ENCODE measurements at regions not wholly inside any gene's neighbourhood (a gene's known extent, or its start where the extent isn't known, plus 50 kb on each side); places are given as distances from the start of the nearest gene placed in this dataset.

DNA sequence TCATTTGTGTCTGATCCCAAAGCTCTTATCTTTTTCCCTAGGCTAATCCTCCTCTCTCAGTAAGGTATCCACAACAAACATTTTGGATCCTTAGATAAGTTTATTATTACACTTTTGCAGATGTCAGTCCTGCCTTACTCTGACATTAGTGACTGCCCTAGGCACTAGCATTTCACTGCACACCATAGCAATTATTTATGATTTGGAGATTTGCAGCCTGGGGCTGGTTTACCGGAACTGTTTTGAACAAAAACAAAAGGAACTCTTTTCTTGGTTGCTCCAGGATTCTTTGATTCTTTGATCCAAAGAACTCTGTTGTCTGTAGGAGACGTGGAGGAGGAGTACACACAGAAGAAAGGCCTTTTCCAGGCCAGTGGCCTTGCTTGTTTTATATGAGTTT, 80.4 kb downstream of the EDNRB start:
- Histone ChIP-seq H3K4me1 (ENCODE audit: control insufficient read depth, insufficient read depth, low read length) (peaks cover 16% of the 10 kb centered on the region), H3K27me3 (replicated peaks; ENCODE audit: control insufficient read depth, insufficient read depth, low read length) (no peaks in the 10 kb centered on the region)

DNA sequence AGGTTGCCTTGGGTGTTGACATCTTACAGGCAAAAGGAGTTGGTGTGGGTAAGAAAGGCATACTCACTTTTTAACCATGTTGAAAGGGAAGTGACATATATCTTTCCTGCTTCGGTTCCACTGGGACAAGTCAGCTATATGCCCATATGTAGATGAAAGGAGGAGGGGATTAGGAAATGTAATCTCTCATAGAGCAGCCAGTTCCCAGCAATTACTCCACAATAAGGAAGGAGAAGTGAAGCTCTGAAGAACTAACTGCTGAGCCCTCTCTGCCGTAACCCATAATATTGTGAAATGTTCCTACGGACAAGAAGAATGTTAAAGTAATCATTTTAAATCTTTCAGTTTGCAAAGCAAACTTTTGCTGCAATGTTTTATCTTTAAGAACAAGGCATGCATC, 82.2 kb downstream of the EDNRB start:
- Histone ChIP-seq H3K9me3 (ENCODE audit: control insufficient read depth, low read length) (no peaks in the 10 kb centered on the region), H3K36me3 (ENCODE audit: control insufficient read depth, insufficient read depth, low read length, severe bottlenecking) (no peaks in the 10 kb centered on the region), H3K4me1 (ENCODE audit: control insufficient read depth, insufficient read depth, low read length) (peaks cover 30% of the 10 kb centered on the region), H3K27me3 (replicated peaks; ENCODE audit: control insufficient read depth, insufficient read depth, low read length) (no peaks in the 10 kb centered on the region), H3K4me3 (ENCODE audit: low read length) (peak overlapping the region; percentile 30), H3K9ac (ENCODE audit: low read length) (no peak overlapping the region)
- DNase-seq (ENCODE audit: low read depth), result peak; percentile 65

More for the DNA sequence above, 80.4 kb downstream of the EDNRB start:
- H3K36me3 ChIP-seq (ENCODE audit: control insufficient read depth, insufficient read depth, low read length, severe bottlenecking), result no peaks in the 10 kb centered on the region
- H3K4me3 ChIP-seq (ENCODE audit: low read length), result no peak overlapping the region
- no peak overlapping the region for H3K9ac ChIP-seq (ENCODE audit: low read length)
- DNase-seq (ENCODE audit: low read depth), result no peak
- H3K9me3 ChIP-seq (ENCODE audit: control insufficient read depth, low read length), result no peaks in the 10 kb centered on the region

DNA sequence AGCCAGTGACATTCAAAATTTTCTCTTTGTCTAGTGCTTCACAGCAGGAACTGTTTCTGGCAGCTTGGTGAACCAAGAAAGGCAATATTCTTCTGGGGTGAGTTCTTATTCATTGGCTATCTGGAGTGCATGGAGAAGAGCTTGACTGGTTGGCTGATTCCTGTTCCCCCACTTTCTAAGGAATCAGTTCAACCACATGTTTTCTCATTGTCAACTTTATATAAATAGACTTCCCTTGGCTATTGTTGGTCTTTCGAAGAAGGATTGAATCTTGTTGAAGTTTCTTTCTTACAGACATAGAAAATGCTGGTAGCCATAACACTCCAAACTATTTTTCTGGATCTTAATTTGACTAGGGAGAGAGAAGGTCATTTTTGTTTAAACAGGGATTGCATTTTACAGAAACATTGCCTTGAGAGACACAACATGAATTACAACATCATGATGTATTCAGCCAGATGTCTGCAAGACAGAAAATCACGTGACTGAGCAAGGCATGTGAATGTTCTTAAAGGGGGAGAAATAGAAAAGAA, 85.2 kb downstream of the EDNRB start:
- no peaks in the 10 kb centered on the region for H3K36me3 ChIP-seq (ENCODE audit: control insufficient read depth, insufficient read depth, low read length, severe bottlenecking)
- H3K9ac ChIP-seq (ENCODE audit: low read length), result peak overlapping the region; percentile 69
- H3K4me1 ChIP-seq (ENCODE audit: control insufficient read depth, insufficient read depth, low read length), result peaks cover 39% of the 10 kb centered on the region
- H3K27me3 ChIP-seq (replicated peaks; ENCODE audit: control insufficient read depth, insufficient read depth, low read length), result no peaks in the 10 kb centered on the region
- no peaks in the 10 kb centered on the region for H3K9me3 ChIP-seq (ENCODE audit: control insufficient read depth, low read length)
- peak overlapping the region; percentile 66 for H3K4me3 ChIP-seq (ENCODE audit: low read length)
- peak; percentile 80 for DNase-seq (ENCODE audit: low read depth)

DNA sequence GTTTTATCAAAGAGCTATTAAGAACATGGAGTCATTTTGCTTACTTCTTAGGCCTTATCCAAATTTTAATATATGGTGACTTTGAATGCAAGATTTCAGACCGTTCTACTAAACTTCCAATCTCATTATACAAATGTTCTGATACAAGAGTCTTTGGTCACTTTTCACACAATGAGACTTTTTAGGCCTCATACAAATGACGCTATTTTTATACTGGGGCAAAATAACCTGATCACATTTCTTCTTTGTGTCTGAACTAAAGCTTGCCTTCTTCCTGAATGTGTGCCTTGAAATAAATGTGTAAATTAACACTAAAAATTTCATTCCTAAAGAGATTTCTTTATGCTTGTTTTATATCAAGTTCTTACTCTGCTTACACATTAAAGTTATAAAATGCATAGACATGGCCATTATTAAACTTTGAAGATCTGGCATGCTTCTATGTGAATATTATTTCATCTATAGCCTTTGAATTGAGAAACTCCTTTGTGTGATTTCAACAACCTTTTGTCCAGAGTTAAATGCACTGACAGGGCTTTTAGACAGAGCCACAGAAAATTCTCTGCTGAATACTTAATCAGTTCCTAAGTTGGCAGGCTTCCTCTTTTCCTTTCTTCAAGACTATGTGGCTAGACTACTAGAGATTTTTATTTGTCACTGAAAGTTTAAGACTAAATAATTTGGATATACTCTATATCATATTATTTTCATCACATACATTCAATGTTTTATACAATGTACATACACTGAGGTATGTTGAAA, 86.1 kb downstream of the EDNRB start:
- peak; percentile 55 for DNase-seq (ENCODE audit: low read depth)
- Histone ChIP-seq H3K4me1 (ENCODE audit: control insufficient read depth, insufficient read depth, low read length) (peaks cover 45% of the 10 kb centered on the region), H3K9ac (ENCODE audit: low read length) (no peak overlapping the region), H3K27me3 (replicated peaks; ENCODE audit: control insufficient read depth, insufficient read depth, low read length) (no peaks in the 10 kb centered on the region), H3K4me3 (ENCODE audit: low read length) (peak overlapping the region; percentile 66), H3K36me3 (ENCODE audit: control insufficient read depth, insufficient read depth, low read length, severe bottlenecking) (no peaks in the 10 kb centered on the region), H3K9me3 (ENCODE audit: control insufficient read depth, low read length) (no peaks in the 10 kb centered on the region)

DNA sequence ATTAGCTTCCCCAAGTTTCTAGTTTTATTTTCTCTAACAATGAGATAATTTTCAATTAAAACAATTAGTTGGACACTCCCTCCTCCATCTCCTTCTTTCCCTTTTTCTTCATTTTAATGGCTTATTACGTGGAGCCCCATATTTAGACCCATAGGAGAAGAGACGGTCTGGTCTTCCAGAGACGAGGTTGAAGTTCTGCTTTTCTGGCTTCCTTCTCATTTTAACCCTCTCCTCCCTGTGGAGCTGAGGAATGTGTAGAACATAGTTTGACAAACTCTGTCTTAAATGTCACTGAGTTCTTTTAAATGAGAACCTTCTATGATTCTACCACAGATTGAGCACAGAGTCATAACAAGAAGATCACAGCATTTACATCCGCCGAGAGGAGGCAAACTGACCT, 86.8 kb downstream of the EDNRB start:
- no peak for DNase-seq (ENCODE audit: low read depth)
- H3K9ac ChIP-seq (ENCODE audit: low read length), result no peak overlapping the region
- H3K9me3 ChIP-seq (ENCODE audit: control insufficient read depth, low read length), result no peaks in the 10 kb centered on the region
- peaks cover 44% of the 10 kb centered on the region for H3K4me1 ChIP-seq (ENCODE audit: control insufficient read depth, insufficient read depth, low read length)
- no peak overlapping the region for H3K4me3 ChIP-seq (ENCODE audit: low read length)
- no peaks in the 10 kb centered on the region for H3K27me3 ChIP-seq (replicated peaks; ENCODE audit: control insufficient read depth, insufficient read depth, low read length)
- no peaks in the 10 kb centered on the region for H3K36me3 ChIP-seq (ENCODE audit: control insufficient read depth, insufficient read depth, low read length, severe bottlenecking)

DNA sequence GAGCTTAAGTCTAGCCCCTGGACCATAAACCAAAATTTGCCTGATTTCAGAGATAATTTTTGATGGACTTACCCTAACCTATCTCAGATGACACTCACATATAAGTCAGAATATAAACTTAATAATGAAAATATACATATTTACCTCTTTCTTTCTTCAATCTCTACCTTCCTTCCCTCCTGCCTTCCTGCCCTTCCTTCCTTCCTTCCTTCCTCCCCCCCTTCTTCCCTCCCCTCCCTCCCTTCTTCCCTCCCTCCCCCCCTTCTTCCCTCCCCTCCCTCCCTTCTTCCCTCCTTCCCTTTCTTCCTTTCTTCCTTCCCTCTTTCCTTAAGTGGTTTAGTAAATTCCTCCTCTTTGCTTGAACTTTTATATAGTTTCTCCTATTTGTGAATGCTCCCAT, 88.7 kb downstream of the EDNRB start:
- Histone ChIP-seq H3K27me3 (replicated peaks; ENCODE audit: control insufficient read depth, insufficient read depth, low read length) (no peaks in the 10 kb centered on the region), H3K36me3 (ENCODE audit: control insufficient read depth, insufficient read depth, low read length, severe bottlenecking) (no peaks in the 10 kb centered on the region), H3K9ac (ENCODE audit: low read length) (no peak overlapping the region), H3K9me3 (ENCODE audit: control insufficient read depth, low read length) (no peaks in the 10 kb centered on the region), H3K4me1 (ENCODE audit: control insufficient read depth, insufficient read depth, low read length) (peaks cover 42% of the 10 kb centered on the region), H3K4me3 (ENCODE audit: low read length) (no peak overlapping the region)
- no peak for DNase-seq (ENCODE audit: low read depth)

DNA sequence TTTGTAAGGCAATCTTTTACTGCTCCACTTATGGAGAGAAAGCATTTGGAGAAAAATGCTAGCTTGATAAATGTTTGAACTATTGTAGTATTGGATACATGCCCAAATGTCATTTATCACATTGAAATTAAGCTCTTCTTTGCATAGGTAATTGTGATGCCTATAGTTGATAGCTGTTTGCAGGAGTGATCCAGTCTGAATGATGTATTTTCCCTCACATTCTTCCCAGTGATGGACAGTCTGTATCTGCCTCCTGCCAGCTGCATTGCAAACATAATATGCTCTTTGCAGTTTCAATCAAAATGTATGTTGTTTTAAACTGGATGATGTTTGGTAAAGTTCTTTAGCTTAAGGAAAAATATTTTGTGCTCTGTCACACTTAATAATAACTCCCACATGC, 89.8 kb downstream of the EDNRB start:
- no peaks in the 10 kb centered on the region for H3K9me3 ChIP-seq (ENCODE audit: control insufficient read depth, low read length)
- H3K27me3 ChIP-seq (replicated peaks; ENCODE audit: control insufficient read depth, insufficient read depth, low read length), result no peaks in the 10 kb centered on the region

DNA sequence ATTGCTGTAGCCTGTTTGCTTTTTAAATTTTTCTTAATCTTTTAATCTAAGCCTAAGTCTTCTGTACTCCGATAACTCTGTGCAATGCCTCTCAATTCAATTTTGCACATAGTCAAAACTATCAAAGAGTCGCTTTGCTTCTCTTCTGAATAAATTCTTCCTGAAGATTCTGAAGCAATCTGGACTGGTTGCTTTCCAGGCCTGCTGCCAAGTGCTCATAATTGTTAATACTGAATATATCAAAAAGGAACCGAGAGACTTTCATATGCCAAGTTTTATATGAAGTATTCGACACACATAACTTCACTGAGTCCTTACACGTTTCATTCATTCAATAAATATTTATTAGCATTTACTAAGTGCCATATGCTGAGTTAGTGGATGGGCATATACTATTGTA, 91.3 kb downstream of the EDNRB start:
- Histone ChIP-seq H3K4me3 (ENCODE audit: low read length) (no peak overlapping the region), H3K4me1 (ENCODE audit: control insufficient read depth, insufficient read depth, low read length) (peaks cover 22% of the 10 kb centered on the region), H3K9ac (ENCODE audit: low read length) (no peak overlapping the region), H3K36me3 (ENCODE audit: control insufficient read depth, insufficient read depth, low read length, severe bottlenecking) (no peaks in the 10 kb centered on the region), H3K9me3 (ENCODE audit: control insufficient read depth, low read length) (no peaks in the 10 kb centered on the region), H3K27me3 (replicated peaks; ENCODE audit: control insufficient read depth, insufficient read depth, low read length) (no peaks in the 10 kb centered on the region)
- no peak for DNase-seq (ENCODE audit: low read depth)

More for the DNA sequence above, 89.8 kb downstream of the EDNRB start:
- no peak for DNase-seq (ENCODE audit: low read depth)
- Histone ChIP-seq H3K4me3 (ENCODE audit: low read length) (no peak overlapping the region), H3K36me3 (ENCODE audit: control insufficient read depth, insufficient read depth, low read length, severe bottlenecking) (no peaks in the 10 kb centered on the region), H3K4me1 (ENCODE audit: control insufficient read depth, insufficient read depth, low read length) (peaks cover 35% of the 10 kb centered on the region), H3K9ac (ENCODE audit: low read length) (no peak overlapping the region)

DNA sequence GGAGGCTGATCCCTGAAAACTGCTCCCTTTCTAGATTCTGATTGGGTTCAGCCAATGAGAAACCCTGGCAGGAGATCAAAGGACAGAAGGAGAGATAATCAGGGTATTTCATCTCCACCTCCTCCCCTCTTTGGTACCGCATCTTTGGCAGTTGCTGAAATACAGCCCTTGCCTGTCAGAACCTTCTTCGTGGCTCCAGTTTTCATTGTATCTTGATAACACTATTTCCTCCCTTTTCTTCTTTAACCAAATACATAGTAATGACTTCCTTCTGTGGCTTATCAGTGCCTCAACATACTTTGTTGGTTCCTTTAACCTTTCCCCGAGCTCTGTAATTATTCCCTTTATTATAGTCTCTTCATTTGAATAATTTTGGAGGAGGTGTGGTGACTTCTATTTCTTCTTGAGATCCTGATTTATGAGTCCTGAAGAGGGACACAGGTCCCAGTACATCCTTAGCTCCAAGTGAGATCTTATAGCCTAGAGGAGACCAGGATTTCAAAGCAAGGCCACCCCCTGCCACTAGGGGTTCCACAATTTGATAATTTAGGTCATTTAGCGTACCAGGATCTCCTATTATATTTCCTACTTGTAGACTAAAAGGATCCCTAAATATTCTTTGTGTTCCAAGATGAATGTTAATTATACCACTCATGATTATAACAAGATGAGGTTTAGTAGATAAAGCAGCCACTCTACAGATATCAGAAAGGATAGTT, 98.0 kb downstream of the EDNRB start:
- Histone ChIP-seq H3K36me3 (ENCODE audit: control insufficient read depth, insufficient read depth, low read length, severe bottlenecking) (no peaks in the 10 kb centered on the region), H3K4me3 (ENCODE audit: low read length) (no peak overlapping the region), H3K4me1 (ENCODE audit: control insufficient read depth, insufficient read depth, low read length) (peaks cover 11% of the 10 kb centered on the region), H3K27me3 (replicated peaks; ENCODE audit: control insufficient read depth, insufficient read depth, low read length) (no peaks in the 10 kb centered on the region), H3K9me3 (ENCODE audit: control insufficient read depth, low read length) (no peaks in the 10 kb centered on the region), H3K9ac (ENCODE audit: low read length) (no peak overlapping the region)
- DNase-seq (ENCODE audit: low read depth), result no peak

DNA sequence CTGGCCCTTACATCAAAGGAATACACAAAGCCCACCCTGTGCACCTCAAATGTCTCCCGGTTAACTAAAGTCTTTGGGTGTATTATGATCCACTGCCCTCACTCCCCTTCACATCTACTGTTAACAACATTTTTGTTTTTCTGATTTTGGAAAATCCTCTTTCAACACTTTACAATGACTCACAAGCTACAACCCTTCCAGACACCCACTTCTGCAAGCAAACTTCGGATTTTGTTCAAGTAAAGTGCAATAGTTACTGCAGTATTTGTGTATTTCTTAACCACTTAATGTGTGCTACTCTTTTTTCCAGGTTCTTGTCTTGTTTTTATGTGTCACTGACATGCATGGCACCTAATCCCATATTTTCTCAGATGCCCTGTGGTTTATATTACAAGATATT, 101.1 kb downstream of the EDNRB start:
- peak; percentile 20 for DNase-seq (ENCODE audit: low read depth)
- H3K9me3 ChIP-seq (ENCODE audit: control insufficient read depth, low read length), result no peaks in the 10 kb centered on the region

DNA sequence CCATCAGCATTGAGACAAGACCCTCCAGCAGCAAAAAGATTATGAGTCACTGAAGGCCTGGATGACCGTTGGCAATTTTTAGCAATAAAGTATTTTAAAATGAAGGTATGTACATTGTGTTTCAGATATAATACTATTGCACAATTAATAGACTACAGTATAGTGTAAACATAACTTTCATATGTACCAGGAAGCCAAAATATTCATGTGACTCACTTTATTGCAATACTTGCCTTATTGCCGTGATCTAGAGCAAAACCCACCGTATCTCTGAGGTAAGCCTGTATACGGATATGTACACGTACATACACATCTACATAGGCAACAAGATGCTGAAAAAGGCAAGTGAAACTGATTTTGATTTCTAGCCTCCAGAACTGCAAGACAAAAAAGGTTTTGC, 103.3 kb downstream of the EDNRB start:
- no peaks in the 10 kb centered on the region for H3K27me3 ChIP-seq (replicated peaks; ENCODE audit: control insufficient read depth, insufficient read depth, low read length)
- no peaks in the 10 kb centered on the region for H3K9me3 ChIP-seq (ENCODE audit: control insufficient read depth, low read length)
- H3K9ac ChIP-seq (ENCODE audit: low read length), result no peak overlapping the region
- DNase-seq (ENCODE audit: low read depth), result no peak
- no peaks in the 10 kb centered on the region for H3K36me3 ChIP-seq (ENCODE audit: control insufficient read depth, insufficient read depth, low read length, severe bottlenecking)
- H3K4me1 ChIP-seq (ENCODE audit: control insufficient read depth, insufficient read depth, low read length), result peaks cover 11% of the 10 kb centered on the region
- H3K4me3 ChIP-seq (ENCODE audit: low read length), result no peak overlapping the region

More for the DNA sequence above, 101.1 kb downstream of the EDNRB start:
- Histone ChIP-seq H3K4me3 (ENCODE audit: low read length) (no peak overlapping the region), H3K9ac (ENCODE audit: low read length) (no peak overlapping the region), H3K36me3 (ENCODE audit: control insufficient read depth, insufficient read depth, low read length, severe bottlenecking) (no peaks in the 10 kb centered on the region), H3K27me3 (replicated peaks; ENCODE audit: control insufficient read depth, insufficient read depth, low read length) (no peaks in the 10 kb centered on the region), H3K4me1 (ENCODE audit: control insufficient read depth, insufficient read depth, low read length) (peaks cover 11% of the 10 kb centered on the region)

Measured in adipocyte (in vitro differentiated cells).